CD4-positive, alpha-beta T cell treated with Interferon alpha-2 for 1 hour (primary cell): ENCODE measurements at regions not wholly inside any gene's neighbourhood (a gene's known extent, or its start where the extent isn't known, plus 50 kb on each side); places are given as distances from the start of the nearest gene placed in this dataset.
"Not testable (repeated sequence)": the region's sequence is repeated elsewhere in the genome, so short reads cannot be mapped to it uniquely, and the experiment has no call there.

Experiments used
- DNase-seq, 2 donors: peaks; one replicate each; pipeline ENCODE4 v3.0.0-alpha.2; 2020 to 2022

DNA sequence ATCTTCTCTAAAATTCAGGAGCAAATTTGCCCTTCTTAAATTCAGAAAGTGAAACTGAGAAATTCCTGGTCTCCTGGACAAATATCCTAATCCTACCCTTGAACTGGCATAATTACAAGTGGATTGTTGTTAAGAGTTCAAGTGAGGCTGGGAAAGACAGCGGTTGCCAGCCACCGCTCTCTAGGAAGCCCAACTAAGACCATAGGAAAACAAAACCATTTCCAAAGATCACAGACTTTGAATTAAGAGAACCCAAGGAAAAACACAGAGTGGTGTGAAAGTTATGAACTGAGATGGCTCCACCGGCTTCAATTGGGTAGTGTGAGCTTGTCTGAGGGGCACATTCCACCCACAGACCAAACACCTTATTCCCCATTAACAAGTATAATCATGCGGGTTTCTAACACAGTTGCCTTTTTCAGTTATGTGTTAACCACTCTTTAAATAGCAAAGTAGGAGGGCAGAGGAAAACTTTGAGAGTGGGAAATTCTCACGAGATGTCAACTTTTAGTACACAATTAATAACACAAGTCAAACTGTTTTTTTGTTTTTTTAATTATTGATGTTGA lies 1628.8 kb upstream of the SEL1L start:
- no peak for DNase-seq

GRCh38 chr14:83163016-83163415 lies 1629.4 kb upstream of the SEL1L start:
- no peak for DNase-seq

DNA sequence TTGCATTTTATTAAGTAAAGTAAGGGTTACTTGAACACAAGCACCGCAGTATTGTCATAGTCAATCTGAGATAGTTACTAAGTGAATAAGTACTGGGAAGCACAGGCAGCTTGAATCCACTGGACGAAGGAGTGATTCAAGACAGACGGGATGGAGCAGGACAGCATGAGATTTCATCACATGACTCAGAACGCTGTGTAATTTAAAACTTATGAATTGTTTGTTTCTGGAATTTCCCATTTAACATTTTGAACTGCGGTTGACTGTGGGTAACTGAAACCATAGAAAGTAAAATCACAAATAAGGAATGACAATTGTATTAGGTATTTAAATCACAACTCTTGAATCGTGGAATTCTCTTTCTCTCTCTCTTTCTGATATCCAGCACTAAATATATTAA lies 1630.4 kb upstream of the SEL1L start:
- no peak for DNase-seq

DNA sequence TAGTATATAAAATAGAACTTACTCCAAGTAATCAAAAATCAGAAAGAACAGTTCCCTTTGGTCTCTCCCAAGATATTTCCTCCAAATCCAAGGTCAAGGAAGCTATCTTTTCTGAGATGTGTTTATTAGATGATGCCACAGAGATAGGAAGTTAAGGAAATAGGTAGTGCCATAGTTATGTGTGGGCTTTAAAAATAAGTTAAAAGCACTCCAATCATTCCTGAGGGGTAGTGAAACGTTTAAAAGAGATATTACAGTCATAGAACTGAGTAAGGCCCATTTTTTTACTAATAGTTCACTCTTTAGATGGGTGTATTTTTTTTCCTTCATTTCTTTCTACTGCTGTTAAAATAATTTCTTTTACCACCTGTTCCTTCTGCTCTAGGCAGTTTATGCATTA lies 1630.9 kb upstream of the SEL1L start:
- no peak for DNase-seq

- no peak for DNase-seq
These were observed 1636.5 kb upstream of the SEL1L start for GRCh38 chr14:83170165-83170564.

- no peak for DNase-seq
These were observed 1638.1 kb upstream of the SEL1L start for GRCh38 chr14:83171761-83172160.

GRCh38 chr14:83172363-83172762 lies 1638.7 kb upstream of the SEL1L start:
- DNase-seq, result no peak

- no peak for DNase-seq
These were observed 1640.0 kb upstream of the SEL1L start for GRCh38 chr14:83173687-83174086.

- DNase-seq, result no peak
These were observed 1650.9 kb upstream of the SEL1L start for GRCh38 chr14:83184531-83184930.

DNA sequence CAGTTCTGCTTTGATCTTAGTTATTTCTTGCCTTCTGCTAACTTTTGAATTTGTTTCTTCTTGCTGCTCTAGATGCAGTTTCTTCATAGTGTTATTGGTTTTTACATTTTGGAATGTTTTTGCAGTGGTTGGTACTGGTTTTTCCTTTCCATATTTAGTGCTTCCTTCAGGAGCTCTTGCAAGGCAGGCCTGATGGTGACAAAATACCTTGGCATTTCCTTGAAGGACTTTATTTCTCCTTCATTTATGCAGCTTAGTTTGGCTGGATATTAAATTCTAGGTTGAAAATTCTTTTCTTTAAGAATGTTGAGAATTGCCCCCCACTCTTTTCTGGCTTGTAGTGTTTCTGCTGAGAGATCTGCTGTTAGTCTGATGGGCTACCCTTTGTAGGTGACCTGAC lies 1654.7 kb upstream of the SEL1L start:
- not testable (repeated sequence) for DNase-seq

GRCh38 chr14:83196236-83196635 lies 1662.6 kb upstream of the SEL1L start:
- DNase-seq, result no peak

DNA sequence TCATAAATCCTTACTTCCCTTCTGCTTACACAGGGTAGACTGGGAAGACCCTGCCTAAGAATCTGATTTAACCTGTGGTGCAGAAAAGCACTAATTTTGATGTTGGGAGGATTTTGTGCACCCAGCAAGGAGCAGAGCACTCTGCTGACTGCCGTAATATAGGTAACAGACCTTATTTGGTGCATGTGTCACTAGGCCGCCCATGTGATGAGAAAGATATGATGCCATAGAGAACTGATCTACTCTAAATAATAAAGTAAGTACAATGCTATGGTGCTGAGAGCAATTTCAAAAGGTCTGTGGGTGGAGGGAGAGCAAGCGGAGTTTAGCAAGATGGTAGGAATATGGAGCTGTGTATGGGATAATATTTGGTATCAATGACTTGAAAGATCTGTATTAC lies 1663.6 kb upstream of the SEL1L start:
- no peak for DNase-seq

GRCh38 chr14:83207550-83207949 lies 1673.9 kb upstream of the SEL1L start:
- no peak for DNase-seq

- DNase-seq, result no peak
These were observed 1674.7 kb upstream of the SEL1L start for GRCh38 chr14:83208341-83208740.

GRCh38 chr14:83217492-83217891 lies 1683.8 kb upstream of the SEL1L start:
- DNase-seq, result no peak

DNA sequence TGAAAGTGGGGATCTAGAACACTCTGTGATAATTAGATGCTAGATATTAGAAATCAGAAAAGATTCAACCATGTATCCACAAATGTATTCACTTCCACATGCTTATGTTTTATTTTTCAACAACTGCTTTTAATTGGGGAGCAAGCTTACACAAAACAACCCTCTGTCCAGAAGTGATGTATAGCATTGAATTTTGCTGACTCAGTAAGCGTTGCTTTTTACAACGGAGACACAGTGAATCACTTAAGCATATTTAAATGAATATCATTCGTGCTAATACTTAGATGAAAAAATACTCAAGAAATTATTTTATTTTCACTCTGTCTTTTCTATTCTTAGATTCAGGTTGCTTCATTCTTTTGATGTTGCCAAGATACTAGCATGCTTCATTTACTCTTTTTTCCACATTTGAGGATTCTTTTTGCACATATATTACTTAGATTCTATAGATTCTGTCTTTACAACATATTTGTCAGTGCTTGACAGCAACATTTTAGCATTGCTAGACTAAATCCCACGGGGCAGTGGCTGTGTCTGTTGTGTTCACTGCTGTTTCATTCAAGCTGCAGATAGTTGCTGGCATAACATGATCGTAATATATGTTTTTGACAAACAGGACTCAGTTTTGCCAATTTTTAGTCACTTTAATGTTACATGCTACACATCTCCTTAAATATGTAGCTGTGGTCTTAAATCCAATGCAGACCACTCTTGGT lies 1714.4 kb upstream of the SEL1L start:
- DNase-seq, result no peak

DNA sequence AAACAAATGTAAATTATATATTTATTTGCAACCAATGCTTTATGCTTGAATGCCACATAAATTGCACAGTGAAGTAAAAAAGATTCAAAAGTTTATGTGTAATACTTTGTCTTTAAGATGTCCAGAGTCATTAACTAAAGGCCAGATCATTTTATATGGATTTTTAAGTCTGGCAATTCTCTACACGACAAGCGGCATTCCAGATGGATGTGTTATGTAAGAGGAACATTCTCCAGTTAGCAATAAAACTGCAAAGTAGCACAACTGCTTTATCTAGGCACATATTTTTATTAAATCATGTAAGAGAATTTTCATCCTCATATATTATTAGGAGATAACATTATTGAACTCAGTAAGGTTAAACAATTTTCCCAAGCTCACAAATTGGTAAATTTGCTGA lies 1717.7 kb upstream of the SEL1L start:
- no peak for DNase-seq

DNA sequence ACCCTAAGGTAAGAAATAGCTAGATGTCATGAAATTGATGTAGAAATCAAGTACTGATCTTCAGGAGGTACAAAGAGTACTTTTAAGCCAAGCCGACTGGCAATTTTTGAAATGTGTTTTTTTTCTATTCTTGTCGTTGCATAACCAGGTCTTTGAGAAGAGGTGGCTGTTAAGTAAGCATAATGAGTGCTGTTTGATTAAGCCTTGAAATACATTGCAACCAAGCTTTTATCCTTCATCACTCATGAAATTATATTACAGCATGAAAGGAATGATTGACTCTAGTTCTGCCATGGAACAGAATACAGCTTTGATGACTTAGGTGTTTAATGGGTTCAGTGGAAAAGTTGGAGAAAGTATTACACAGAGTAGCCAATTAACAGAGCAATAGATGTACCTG lies 1720.2 kb upstream of the SEL1L start:
- no peak for DNase-seq

GRCh38 chr14:83255015-83255726 lies 1721.5 kb upstream of the SEL1L start:
- DNase-seq, result no peak

- DNase-seq, result no peak
These were observed 1722.1 kb upstream of the SEL1L start for GRCh38 chr14:83255727-83256090.

DNA sequence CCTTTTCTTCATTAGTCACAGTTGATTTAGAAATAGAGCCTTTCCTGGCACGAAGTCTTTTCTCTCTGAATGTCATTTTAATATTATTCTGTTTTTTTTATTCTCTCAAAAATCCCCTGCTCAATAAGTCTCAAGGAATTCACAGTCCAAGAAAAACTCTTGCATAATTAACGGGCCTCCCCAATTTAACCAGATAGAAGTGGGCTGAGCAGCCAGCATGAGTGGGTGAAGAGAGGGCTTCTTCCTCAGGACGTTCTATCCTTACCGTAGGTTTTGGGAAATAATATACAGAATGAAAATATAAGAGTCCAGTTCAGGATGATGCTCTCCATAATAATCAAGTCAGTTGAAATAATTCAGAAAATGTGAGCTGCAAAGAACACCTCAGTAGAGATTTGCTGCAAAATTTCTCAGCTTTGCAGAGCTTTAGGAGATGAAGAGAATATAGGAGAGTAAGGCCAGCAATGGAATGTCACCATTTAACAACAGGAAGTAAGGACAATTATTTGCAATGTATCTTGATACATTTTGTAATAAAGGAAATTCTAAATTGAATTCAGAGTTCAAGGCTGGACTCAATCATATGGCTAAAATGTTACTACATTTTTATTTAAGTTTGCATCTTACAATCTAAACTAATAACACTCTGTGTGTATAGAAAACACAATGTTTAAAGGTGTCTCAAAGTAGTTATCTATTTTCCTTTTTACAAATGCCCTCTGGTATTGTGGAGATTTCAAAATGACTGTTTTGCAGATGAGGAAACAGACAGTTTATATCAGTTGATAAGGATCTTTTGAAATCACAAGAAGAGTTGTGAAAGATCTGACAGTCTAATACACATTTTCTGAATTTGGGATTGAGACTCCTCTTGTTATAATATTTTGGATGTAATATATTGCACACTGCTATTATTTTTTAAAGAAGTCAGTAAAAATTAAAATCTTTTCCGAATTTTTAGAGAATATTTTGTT lies 1724.1 kb upstream of the SEL1L start:
- DNase-seq, result no peak

GRCh38 chr14:83260751-83261150 lies 1727.1 kb upstream of the SEL1L start:
- DNase-seq, result no peak

DNA sequence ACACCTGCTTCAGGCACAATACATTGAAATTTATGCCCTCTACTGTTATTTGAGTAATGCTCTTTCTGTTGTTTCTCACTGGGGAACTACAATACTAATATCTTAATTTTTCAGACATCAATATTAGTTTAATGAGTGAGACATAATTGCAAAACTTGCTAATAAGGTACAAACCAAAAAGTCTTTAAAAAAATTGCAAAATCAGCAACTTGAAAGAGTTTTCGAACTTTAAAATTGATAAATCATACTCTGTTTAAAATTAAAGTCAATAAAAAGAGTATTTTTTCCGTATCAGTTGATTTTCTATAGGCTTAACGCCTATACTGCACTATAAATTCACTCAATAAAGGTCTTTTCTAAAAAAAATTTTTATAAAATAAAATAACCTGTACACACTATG lies 1735.9 kb upstream of the SEL1L start:
- DNase-seq, result no peak
